SH-SY5Y (cell line): ENCODE measurements at regions not wholly inside any gene's neighbourhood (a gene's known extent, or its start where the extent isn't known, plus 50 kb on each side); places are given as distances from the start of the nearest gene placed in this dataset.

Experiments
- GATA2 ChIP-seq: IDR thresholded peaks from 2 replicates; pipeline ENCODE4 v1.6.1; 2011; ENCODE audit warnings: mild to moderate bottlenecking, low read depth, low read length
- GATA3 ChIP-seq: IDR thresholded peaks from 2 replicates; pipeline ENCODE4 v1.6.1; 2011; ENCODE audit warnings: low read depth, mild to moderate bottlenecking, low read length, moderate library complexity

GRCh38 chr12:93989949-93990348 is 158.4 kb upstream of the PLXNC1 start:
- no peak for TF ChIP-seq GATA2
- TF ChIP-seq GATA3 = no peak
